Endothelial cell of umbilical vein (primary cell): ENCODE measurements at regions not wholly inside any gene's neighbourhood (a gene's known extent, or its start where the extent isn't known, plus 50 kb on each side); places are given as distances from the start of the nearest gene placed in this dataset.

ENCODE experiments used
- BruUV-seq: library from RNA; stranded (reverse); fragments of 400-500 nt; replicated peaks from 2 replicates; lab custom pipeline; 2021; lab: Mats Ljungman, UMichigan
- CTCF ChIA-PET: fragments of 300-600, 350-600 bp; sonication (Branson Sonifier 250); formaldehyde crosslinking; loops from one replicate; lab custom pipeline; 2021; ENCODE audit warnings: antibody characterized with exemption, inconsistent platforms; lab: Charles Lee
- POLR2A ChIA-PET: fragments of 300-600, 350-600 bp; sonication (Branson Sonifier 250); formaldehyde crosslinking; loops from one replicate; lab custom pipeline; 2021; ENCODE audit warnings: antibody characterized with exemption, inconsistent platforms; lab: Charles Lee
- DNase-seq: peaks from one replicate; pipeline ENCODE4 v3.0.0-alpha.2; 2011; ENCODE audit warnings: low read depth, low spot score
- FAIRE-seq: peaks from 2 replicates; lab custom pipeline; 2011; peaks lifted over from hg19 to GRCh38; lab: Jason Lieb, UNC
- H2AFZ ChIP-seq: 2 replicates; pipeline ENCODE4 v1.6.0; 2012; ENCODE audit warnings: low read depth, low read length, control low read depth, inconsistent platforms
- H3K27ac ChIP-seq: 2 replicates; pipeline ENCODE4 v1.5.1; 2011; ENCODE audit warnings: low read depth, mild to moderate bottlenecking, control low read depth, low read length, moderate library complexity; ENCODE audit not compliant: insufficient read depth
- H3K27me3 ChIP-seq, 2 experiments: 2 replicates each; pipeline versions ENCODE4 v1.6.0 to v1.6.1; 2011; ENCODE audit warnings: low read length in 2 of 2, mixed read lengths in 1 of 2; ENCODE audit not compliant: control insufficient read depth in 2 of 2, insufficient read depth in 2 of 2
- H3K36me3 ChIP-seq, 2 experiments: 2 replicates in 1 of 2; 3 replicates in 1 of 2; pipeline ENCODE4 v1.5.1; 2011; ENCODE audit warnings: low read length in 2 of 2, mild to moderate bottlenecking in 1 of 2, moderate library complexity in 1 of 2; ENCODE audit not compliant: control insufficient read depth in 2 of 2, insufficient read depth in 2 of 2; ENCODE audit errors: extremely low read depth in 1 of 2
- H3K4me1 ChIP-seq: 3 replicates; pipeline ENCODE4 v1.5.1; 2011; ENCODE audit warnings: mild to moderate bottlenecking, low read length; ENCODE audit not compliant: control insufficient read depth, insufficient read depth; ENCODE audit errors: extremely low read depth
- H3K4me2 ChIP-seq: 2 replicates; pipeline ENCODE4 v1.6.1; 2011; ENCODE audit warnings: low read length, control low read depth, mixed read lengths; ENCODE audit not compliant: insufficient read depth
- H3K4me3 ChIP-seq, 3 experiments: fragments of 200-600 bp in 1 of 3; sonication (generic), shearing (Covaris generic) in 1 of 3; replicated peaks in 1 of 3; 2 replicates each; pipeline ENCODE4 v1.5.1; 2011 to 2016; ENCODE audit warnings: control low read depth in 3 of 3, low read length in 3 of 3, mild to moderate bottlenecking in 2 of 3, inconsistent platforms in 1 of 3, low read depth in 1 of 3, moderate library complexity in 1 of 3; ENCODE audit not compliant: insufficient read depth in 1 of 3
- H3K79me2 ChIP-seq: 2 replicates; pipeline ENCODE4 v1.6.0; 2012; ENCODE audit warnings: low read length, inconsistent platforms; ENCODE audit not compliant: control insufficient read depth, insufficient read depth
- H3K9ac ChIP-seq: replicated peaks from 2 replicates; pipeline ENCODE3; 2011; ENCODE audit warnings: low read length, control low read depth; ENCODE audit not compliant: insufficient read depth; ENCODE audit errors: extremely low read depth
- H3K9me1 ChIP-seq: replicated peaks from 3 replicates; pipeline ENCODE4 v1.6.0; 2011; ENCODE audit warnings: mild to moderate bottlenecking, low read length; ENCODE audit not compliant: control insufficient read depth, insufficient read depth; ENCODE audit errors: extremely low read depth
- H3K9me3 ChIP-seq: replicated peaks from 2 replicates; pipeline ENCODE4 v1.5.1; 2012; ENCODE audit warnings: low read length, inconsistent platforms; ENCODE audit not compliant: control insufficient read depth, insufficient read depth
- H4K20me1 ChIP-seq: replicated peaks from 2 replicates; pipeline ENCODE3; 2011; ENCODE audit warnings: mild to moderate bottlenecking, low read length; ENCODE audit not compliant: control insufficient read depth, insufficient read depth; ENCODE audit errors: extremely low read depth
- EZH2 ChIP-seq: IDR thresholded peaks from 2 replicates; pipeline ENCODE4 v1.6.1; 2012; ENCODE audit warnings: borderline replicate concordance, low read depth, mild to moderate bottlenecking, moderate library complexity, low read length, inconsistent platforms; ENCODE audit not compliant: severe bottlenecking
- FOS ChIP-seq: IDR thresholded peaks from 2 replicates; pipeline ENCODE4 v1.6.1; 2011; ENCODE audit warnings: mild to moderate bottlenecking, low read length, moderate library complexity, borderline replicate concordance; ENCODE audit not compliant: insufficient read depth
- GATA2 ChIP-seq: IDR thresholded peaks from 2 replicates; pipeline ENCODE4 v1.7.0; 2011; ENCODE audit warnings: low read depth, mild to moderate bottlenecking, moderate library complexity, mixed read lengths, low read length; ENCODE audit not compliant: insufficient read length, insufficient read depth
- JUN ChIP-seq: IDR thresholded peaks from 2 replicates; pipeline ENCODE4 v1.6.1; 2011; ENCODE audit warnings: borderline replicate concordance, low read depth; ENCODE audit not compliant: insufficient read length, insufficient read depth
- MYC ChIP-seq: IDR thresholded peaks from one replicate; pipeline ENCODE4 v1.6.1; 2011; ENCODE audit warnings: mild to moderate bottlenecking, low read depth, low read length
- POLR2A ChIP-seq: IDR thresholded peaks from 2 replicates; pipeline ENCODE4 v1.6.1; 2012; ENCODE audit warnings: low read depth, mild to moderate bottlenecking, control low read depth, low read length
- POLR2AphosphoS5 ChIP-seq: IDR thresholded peaks from 2 replicates; pipeline ENCODE4 v1.6.1; 2012; ENCODE audit warnings: low read depth, mild to moderate bottlenecking, control low read depth, low read length, moderate library complexity; ENCODE audit not compliant: insufficient read depth
- dilution Hi-C: fragments of 300-500 bp; cut with MboI; formaldehyde crosslinking; loops from one replicate; pipeline ENCODE4 v1.15.0; 2019; ENCODE audit warnings: low sequenced_read_pairs; ENCODE audit not compliant: extremely low pct_ligation_motif_present
- intact Hi-C: fragments of 100-400 bp; cut with micrococcal nuclease; formaldehyde crosslinking; loops from one replicate; pipeline ENCODE4 v1.10.0; 2022
- TF ChIP-seq, protein P1 (sequence below), 2 donors: IDR thresholded peaks; 1 replicate in 1 of 2; 2 replicates in 1 of 2; pipeline ENCODE4 v1.5.1; 2011; ENCODE audit warnings: low read length in 2 of 2, mild to moderate bottlenecking in 2 of 2, moderate library complexity in 2 of 2, control low read depth in 1 of 2, inconsistent platforms in 1 of 2, low read depth in 1 of 2; ENCODE audit not compliant: insufficient read depth in 1 of 2; ENCODE audit errors: extremely low read depth in 1 of 2
- TF ChIP-seq, protein P2 (sequence below): IDR thresholded peaks from 2 replicates; pipeline ENCODE4 v1.6.1; 2011; ENCODE audit not compliant: insufficient read depth, insufficient read length

DNA sequence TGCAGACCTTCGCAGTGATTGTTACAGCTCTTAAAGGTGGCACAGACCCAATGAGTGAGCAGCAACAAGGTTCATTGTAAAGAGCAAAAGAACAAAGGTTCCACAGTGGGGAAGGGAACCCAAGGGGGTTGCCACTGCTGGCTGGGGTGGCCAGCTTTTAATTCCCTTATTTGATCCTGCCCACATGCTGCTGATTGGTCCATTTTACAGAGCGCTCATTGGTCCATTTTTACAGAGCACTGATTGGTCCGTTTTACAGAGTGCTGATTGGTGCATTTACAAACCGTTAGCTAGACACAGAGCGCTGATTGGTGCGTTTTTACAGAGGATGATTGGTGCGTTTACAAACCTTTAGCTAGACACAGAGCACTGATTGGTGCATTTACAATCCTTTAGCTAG lies 360.6 kb upstream of the DAB2 start:
- dilution Hi-C loops (no loop called here), intact Hi-C loops (no loop called here)
- H4K20me1 ChIP-seq: no peaks in the 10 kb centered on the region
- H3K27ac ChIP-seq: no peak overlapping the region
- BruUV-seq: no TSS peak
- no peak for TF ChIP-seq MYC
- H3K36me3 ChIP-seq: no peaks in the 10 kb centered on the region
- no peak overlapping the region for H3K9ac ChIP-seq
- FAIRE-seq (no peak), DNase-seq (no peak)
- no peaks in the 10 kb centered on the region for H3K79me2 ChIP-seq
- H2AFZ ChIP-seq: no peak overlapping the region
- H3K9me1 ChIP-seq: no peaks in the 10 kb centered on the region
- H3K4me2 ChIP-seq: no peak overlapping the region
- H3K4me1 ChIP-seq: no peaks in the 10 kb centered on the region
- H3K27me3 ChIP-seq: peaks cover 0 to 2% of the 10 kb centered on the region in 2 experiments
- no peaks in the 10 kb centered on the region for H3K9me3 ChIP-seq
- H3K4me3 ChIP-seq: no peak overlapping the region
- ChIA-PET CTCF (no interaction called here), POLR2A (no interaction called here)

DNA sequence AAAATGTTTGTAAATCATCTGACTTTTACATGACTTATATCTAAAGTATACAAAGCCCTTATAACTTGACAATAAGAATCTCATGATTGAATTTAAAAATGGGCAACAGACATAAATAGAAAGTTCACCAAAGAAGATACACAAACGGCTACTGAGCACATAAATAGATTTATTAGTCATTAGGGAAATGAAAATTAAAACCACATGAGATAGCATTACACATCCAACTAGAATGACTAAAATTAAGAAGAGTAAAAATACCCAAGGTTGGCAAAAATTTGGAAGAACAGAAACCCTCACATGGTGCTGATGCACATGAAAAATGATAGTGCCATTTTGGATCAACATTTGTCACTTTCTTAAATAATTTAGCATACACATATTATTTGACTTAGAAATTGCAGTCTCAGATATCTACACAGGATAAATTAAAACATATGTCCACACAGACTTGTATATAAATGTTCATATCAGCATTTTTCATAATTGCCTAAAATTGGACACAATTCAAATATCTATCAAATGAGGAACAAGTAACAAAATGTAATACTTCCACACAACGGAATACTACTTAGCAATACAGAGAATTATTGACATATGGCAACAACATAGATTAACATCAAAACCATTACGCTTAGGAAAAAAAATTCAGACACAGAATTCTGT lies 359.1 kb upstream of the DAB2 start:
- ChIA-PET CTCF (no interaction called here), POLR2A (no interaction called here)
- FAIRE-seq: no peak
- no peak overlapping the region for H3K27ac ChIP-seq
- H4K20me1 ChIP-seq: no peaks in the 10 kb centered on the region
- H3K36me3 ChIP-seq: no peaks in the 10 kb centered on the region
- DNase-seq: no peak
- no peaks in the 10 kb centered on the region for H3K79me2 ChIP-seq
- no peaks in the 10 kb centered on the region for H3K9me3 ChIP-seq
- no peak overlapping the region for H3K4me2 ChIP-seq
- no peak overlapping the region for H2AFZ ChIP-seq
- intact Hi-C loops (no loop called here), dilution Hi-C loops (no loop called here)
- no peak overlapping the region for H3K4me3 ChIP-seq
- no peaks in the 10 kb centered on the region for H3K9me1 ChIP-seq
- peaks cover 5% of the 10 kb centered on the region for H3K4me1 ChIP-seq
- no peak overlapping the region for H3K9ac ChIP-seq
- TF ChIP-seq FOS (no peak), JUN (no peak), POLR2A (no peak), GATA2 (no peak), EZH2 (no peak), POLR2AphosphoS5 (no peak), MYC (no peak)
- TF ChIP-seq, protein P1, sequence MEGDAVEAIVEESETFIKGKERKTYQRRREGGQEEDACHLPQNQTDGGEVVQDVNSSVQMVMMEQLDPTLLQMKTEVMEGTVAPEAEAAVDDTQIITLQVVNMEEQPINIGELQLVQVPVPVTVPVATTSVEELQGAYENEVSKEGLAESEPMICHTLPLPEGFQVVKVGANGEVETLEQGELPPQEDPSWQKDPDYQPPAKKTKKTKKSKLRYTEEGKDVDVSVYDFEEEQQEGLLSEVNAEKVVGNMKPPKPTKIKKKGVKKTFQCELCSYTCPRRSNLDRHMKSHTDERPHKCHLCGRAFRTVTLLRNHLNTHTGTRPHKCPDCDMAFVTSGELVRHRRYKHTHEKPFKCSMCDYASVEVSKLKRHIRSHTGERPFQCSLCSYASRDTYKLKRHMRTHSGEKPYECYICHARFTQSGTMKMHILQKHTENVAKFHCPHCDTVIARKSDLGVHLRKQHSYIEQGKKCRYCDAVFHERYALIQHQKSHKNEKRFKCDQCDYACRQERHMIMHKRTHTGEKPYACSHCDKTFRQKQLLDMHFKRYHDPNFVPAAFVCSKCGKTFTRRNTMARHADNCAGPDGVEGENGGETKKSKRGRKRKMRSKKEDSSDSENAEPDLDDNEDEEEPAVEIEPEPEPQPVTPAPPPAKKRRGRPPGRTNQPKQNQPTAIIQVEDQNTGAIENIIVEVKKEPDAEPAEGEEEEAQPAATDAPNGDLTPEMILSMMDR (IDR thresholded peaks at IDR 0.05; ENCODE audit: extremely low read depth in 1 of 2, insufficient read depth in 1 of 2, low read depth in 1 of 2, low read length in 2 of 2): no peak
- TF ChIP-seq, protein P2, sequence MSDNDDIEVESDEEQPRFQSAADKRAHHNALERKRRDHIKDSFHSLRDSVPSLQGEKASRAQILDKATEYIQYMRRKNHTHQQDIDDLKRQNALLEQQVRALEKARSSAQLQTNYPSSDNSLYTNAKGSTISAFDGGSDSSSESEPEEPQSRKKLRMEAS: no peak
- no TSS peak for BruUV-seq
- peaks cover 0 to 2% of the 10 kb centered on the region in 2 experiments for H3K27me3 ChIP-seq
